ENCODE measurements at regions not wholly inside any gene's neighbourhood (a gene's known extent, or its start where the extent isn't known, plus 50 kb on each side); places are given as distances from the start of the nearest gene placed in this dataset.

GRCh38 chr14:88085736-88086135 lies 80.8 kb downstream of the GPR65 start:
- Histone ChIP-seq H3K4me3 (no peak overlapping the region), H3K4me1 (no peaks in the 10 kb centered on the region), H3K27me3 (no peaks in the 10 kb centered on the region), H3K9me3 (no peaks in the 10 kb centered on the region), H3K27ac (no peak overlapping the region), H3K36me3 (no peaks in the 10 kb centered on the region)
- intact Hi-C loops (cut with DNase I) = no loop called here
- 83 to 87% methylated on average over 1 of the region's 1 CpG for WGBS, 2 donors
- no peak for FAIRE-seq
- no peak for TF ChIP-seq CTCF (IDR thresholded peaks at IDR 0.05)
- DNase-seq = no peak
- ATAC-seq = no peak

- ATAC-seq (no peak), FAIRE-seq (no peak), DNase-seq (no peak)
- Histone ChIP-seq H3K4me3 (no peak overlapping the region), H3K36me3 (no peaks in the 10 kb centered on the region), H3K27me3 (no peaks in the 10 kb centered on the region), H3K4me1 (no peaks in the 10 kb centered on the region), H3K27ac (no peak overlapping the region), H3K9me3 (no peaks in the 10 kb centered on the region)
- intact Hi-C loops (cut with DNase I) = no loop called here
- no peak for TF ChIP-seq CTCF (IDR thresholded peaks at IDR 0.05)
These were observed 84.5 kb downstream of the GPR65 start for GRCh38 chr14:88089445-88089844.

GRCh38 chr14:88092529-88092928 lies 87.6 kb downstream of the GPR65 start:
- Histone ChIP-seq H3K4me1 (no peaks in the 10 kb centered on the region), H3K4me3 (no peak overlapping the region), H3K9me3 (no peaks in the 10 kb centered on the region), H3K36me3 (no peaks in the 10 kb centered on the region), H3K27me3 (no peaks in the 10 kb centered on the region), H3K27ac (no peak overlapping the region)
- TF ChIP-seq CTCF (IDR thresholded peaks at IDR 0.05) = no peak
- DNase-seq (no peak), FAIRE-seq (no peak), ATAC-seq (no peak)
- intact Hi-C loops (cut with DNase I) = no loop called here

GRCh38 chr14:88095791-88096190 lies 90.9 kb downstream of the GPR65 start:
- Histone ChIP-seq H3K27me3 (no peaks in the 10 kb centered on the region), H3K4me3 (no peak overlapping the region), H3K4me1 (no peaks in the 10 kb centered on the region), H3K27ac (no peak overlapping the region), H3K36me3 (no peaks in the 10 kb centered on the region), H3K9me3 (no peaks in the 10 kb centered on the region)
- DNase-seq (no peak), ATAC-seq (no peak), FAIRE-seq (no peak)
- WGBS, 2 donors = 55 to 63% methylated on average over 3 of the region's 3 CpGs
- intact Hi-C loops (cut with DNase I) = no loop called here
- no peak for TF ChIP-seq CTCF (IDR thresholded peaks at IDR 0.05)

- TF ChIP-seq CTCF (IDR thresholded peaks at IDR 0.05) = no peak
- no peak overlapping the region for H3K27ac ChIP-seq
- intact Hi-C loops (cut with DNase I) = no loop called here
- 66 to 70% methylated on average over 3 of the region's 3 CpGs for WGBS, 2 donors
- H3K4me1 ChIP-seq = no peaks in the 10 kb centered on the region
- DNase-seq (no peak), FAIRE-seq (no peak), ATAC-seq (no peak)
- no peak overlapping the region for H3K4me3 ChIP-seq
- no peaks in the 10 kb centered on the region for H3K36me3 ChIP-seq
- H3K27me3 ChIP-seq = no peaks in the 10 kb centered on the region
- H3K9me3 ChIP-seq = no peaks in the 10 kb centered on the region
These were observed 93.2 kb downstream of the GPR65 start for GRCh38 chr14:88098163-88098562.

Measured in pancreas (tissue), 10 donors.